Activated CD8-positive, alpha-beta memory T cell treated with anti-CD3 and anti-CD28 coated beads, Interleukin-2, amount 50 U/mL, for 4 hours (primary cell): ENCODE measurements at regions not wholly inside any gene's neighbourhood (a gene's known extent, or its start where the extent isn't known, plus 50 kb on each side); places are given as distances from the start of the nearest gene placed in this dataset.

Experiments used
- DNase-seq: peaks from one replicate; pipeline ENCODE4 v3.0.0-alpha.2; 2020

DNA sequence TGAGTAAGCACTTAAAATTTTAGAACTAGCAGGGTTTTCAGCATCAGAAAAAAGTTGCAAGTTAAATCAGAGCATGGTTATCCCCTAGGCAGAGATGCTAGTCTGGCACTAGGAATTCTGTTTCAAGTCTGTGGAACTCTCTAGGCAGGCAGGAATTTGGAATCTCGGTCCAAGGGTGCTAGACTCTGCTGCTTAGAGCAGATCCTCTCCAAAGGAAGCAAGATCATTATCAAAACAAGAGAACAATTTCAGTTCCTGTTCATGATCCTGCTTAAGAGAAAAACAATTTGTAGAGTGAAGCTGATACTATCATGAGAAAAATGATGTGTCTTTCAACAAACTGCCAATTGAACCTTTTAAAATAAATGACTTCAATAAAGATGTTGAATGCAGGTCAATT lies 420.7 kb downstream of the KIF4B start:
- DNase-seq = no peak

DNA sequence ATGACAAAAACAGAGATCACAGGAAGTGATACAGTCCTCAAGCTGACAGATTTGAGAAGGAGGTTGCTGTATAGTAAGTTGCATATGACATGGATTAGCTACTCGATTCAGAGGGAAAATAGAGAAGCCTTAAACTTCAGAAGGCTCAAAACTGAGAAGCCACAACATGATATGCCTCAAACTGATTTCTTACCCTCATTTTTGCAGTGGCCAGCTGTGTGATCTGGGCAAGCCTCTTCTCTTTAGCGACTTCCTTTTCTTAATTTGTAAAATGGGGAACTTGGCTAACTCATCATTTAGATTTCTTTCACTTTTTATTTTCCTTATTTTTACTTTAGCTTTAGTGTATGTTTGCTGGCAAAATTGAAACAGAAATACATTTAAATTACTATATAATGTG lies 421.1 kb downstream of the KIF4B start:
- no peak for DNase-seq

DNA sequence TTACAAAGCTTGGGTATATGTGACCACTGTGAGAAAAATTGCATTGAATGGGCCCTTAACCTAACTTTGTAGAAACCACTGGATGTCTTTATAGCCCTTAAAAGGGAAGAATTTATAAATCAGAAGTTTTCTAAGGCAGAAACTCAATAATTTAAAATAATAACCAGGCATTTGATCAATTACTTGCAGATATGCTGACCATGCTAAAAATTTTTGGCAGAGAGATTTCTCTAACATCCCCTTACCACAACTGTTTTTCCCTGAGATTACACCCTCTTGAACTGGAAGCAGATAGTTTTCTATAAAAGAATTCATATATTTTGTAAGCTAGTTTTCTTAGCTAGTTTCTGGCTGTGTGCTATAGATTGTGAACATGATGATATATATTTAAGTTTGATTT lies 428.3 kb downstream of the KIF4B start:
- DNase-seq = no peak

DNA sequence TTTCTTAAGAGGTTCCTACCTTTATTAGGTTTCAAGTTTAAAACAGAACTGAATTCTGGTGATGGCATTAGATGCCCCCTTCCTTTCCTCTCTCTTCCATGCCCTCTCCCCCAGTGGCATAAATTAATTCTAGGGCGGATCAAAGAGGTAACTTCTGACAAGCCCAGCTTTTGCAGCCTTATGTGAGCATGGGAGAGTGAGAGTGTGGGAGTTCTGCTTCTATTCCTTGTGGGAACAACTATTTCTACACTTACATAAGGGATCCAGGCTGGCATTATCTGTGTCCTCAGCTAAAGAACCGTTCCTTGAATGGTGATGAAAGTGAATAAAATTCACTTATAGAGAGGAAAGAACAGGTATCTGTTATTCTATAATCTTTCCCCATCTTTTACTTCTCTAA lies 437.6 kb downstream of the KIF4B start:
- no peak for DNase-seq

DNA sequence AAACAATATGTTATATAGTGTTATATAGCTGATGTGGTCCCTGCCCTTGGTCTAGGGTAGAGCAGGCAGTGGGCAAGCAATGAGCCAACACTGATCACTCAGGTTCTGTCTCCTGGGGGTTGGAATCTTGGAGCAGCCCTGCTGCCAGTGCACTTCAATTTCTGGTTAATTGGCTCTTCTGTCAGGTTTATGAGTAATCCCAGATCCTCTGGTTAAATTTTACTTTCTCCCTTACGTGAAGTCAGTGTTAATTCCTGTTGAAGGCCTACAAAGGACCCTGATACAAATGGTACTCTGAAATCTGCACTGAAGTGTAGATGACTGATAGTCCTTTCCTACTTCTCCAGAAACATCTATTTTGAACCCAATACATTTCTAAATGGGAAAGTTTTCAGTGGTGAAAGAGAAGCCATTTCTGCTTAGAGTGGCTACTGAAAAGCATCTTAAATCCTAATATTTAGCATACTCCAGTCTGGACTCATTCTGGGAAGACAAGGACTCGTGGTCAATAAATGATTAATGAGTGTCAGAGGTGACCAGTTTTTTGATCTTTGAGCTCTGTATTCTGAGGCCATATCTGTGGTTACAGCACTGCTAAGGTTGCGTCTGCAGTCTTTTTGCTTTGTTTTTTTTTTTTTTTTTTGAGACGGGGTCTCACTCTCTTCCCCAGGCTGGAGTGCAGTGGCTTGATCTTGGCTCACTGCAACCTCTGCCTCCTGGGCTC lies 442.4 kb downstream of the KIF4B start:
- DNase-seq = no peak

DNA sequence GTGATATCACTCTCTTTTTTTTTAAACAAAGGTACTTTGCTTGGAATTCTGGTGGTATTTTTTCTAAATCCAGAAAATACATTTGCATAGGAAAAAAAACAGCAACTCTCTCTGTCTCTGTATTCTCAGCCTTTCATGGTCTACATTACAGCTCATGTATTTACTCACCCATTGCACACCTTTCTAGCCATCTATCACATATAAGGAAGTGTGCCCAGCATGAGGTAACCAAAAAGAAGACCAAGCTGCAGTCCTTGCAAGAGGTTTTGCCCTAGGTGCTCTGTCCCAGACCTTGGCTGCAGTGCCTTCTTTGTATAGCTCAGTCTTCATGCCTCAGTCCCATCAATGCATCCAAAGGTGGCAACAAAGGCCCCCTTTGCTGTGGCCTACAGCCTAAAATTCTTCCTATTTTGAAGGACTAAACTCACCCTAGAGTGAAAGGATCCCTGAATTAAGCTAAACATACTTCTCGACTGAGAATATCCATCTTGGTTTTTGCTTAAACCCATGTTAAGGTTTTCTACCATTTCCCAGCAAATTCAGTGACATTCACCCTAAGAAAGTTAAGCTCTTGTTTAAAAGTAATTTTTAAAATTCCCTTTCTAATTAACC lies 446.4 kb downstream of the KIF4B start:
- no peak for DNase-seq

DNA sequence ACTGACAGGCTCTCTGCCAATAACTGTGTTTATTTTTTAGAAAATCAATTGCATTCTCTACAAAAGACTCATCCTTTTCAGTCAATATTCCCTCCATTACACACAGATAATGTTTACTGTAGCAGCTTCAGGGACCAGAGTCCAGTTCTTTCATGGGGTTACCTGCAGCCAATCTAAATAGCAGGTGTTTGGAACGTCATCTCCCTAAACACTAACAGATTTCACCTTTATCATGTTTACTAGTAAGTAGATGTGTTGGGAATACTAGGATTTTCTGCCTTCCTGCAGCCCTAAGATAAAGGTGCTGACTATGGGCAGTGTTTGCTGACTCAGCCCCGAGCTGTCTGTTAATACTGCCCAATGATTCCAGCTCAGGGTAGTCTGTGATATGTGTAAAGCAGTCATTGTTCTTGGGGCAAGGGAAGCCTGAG lies 447.0 kb downstream of the KIF4B start:
- DNase-seq = no peak

DNA sequence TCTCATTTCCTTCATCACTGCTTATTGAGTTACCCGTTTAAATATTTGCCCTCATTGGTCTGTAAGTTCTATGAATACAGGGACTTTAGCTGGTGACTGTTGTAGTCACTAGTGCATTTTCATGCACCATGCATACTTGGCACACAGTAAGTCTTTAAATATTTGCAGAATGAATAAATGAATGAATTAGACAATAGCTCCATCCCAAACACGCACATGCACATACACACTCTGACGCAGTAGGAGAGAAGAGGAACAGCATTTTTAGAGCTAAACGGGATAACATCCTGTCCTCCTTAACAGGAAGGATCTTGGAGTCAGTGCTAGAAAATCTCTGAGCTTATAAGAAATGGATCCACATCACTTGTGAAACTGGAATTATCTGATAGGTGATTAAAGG lies 447.7 kb downstream of the KIF4B start:
- no peak for DNase-seq

DNA sequence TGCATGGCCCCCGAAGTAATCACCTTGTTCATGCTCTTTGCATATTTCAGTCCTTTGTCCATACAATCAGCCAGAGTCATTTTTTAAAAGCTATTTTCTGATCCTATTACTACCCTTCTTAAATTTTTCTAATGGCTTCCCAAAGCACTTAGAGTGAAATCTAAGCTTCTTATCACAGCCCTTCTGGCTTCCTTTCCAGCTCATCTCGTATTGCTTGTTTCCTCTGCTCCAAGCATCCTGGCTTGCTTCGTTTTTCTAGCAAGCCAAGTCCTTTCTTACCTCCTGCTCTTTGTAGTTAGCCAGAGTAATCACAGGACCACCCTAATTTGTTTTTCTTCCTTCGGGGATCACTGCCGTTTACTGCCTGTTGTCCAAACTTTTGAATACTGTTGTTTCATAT lies 453.3 kb downstream of the KIF4B start:
- no peak for DNase-seq

DNA sequence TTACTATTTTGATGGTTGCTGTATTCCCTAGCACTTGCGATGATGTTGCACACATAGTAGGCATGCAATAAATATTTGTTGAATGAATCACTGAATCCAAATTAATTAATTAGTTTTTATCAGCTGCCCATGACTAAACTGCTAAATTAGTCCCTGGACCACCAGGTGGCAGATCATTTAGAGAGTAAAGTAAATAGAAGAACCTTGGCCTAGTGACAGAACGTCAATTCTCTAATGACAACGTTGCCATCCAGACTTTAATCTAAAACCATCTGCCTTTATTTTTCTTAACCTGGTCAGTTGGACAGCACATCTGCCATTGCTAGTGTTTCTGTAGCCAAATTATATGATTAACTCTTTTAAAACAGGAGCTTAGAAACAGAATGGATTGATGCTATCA lies 457.5 kb downstream of the KIF4B start:
- no peak for DNase-seq

DNA sequence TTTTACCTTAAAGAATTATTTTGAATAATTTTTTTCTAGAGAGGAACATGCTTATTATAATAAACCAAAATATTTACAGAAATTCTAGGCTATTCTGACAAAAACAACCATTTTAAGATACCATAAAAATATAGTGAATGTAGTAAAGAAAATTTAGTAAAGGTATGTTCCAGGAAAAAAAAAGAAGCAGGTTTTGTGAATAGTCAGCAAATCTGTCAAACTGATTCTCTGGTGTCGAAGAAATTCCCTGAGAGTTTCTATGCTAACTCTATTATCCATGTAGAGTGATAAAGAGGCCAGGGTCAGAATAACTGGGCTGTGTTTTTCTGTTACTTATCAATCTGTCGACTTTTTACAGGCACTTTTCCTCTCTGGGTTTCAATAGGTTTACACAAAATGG lies 459.2 kb downstream of the KIF4B start:
- DNase-seq = no peak

DNA sequence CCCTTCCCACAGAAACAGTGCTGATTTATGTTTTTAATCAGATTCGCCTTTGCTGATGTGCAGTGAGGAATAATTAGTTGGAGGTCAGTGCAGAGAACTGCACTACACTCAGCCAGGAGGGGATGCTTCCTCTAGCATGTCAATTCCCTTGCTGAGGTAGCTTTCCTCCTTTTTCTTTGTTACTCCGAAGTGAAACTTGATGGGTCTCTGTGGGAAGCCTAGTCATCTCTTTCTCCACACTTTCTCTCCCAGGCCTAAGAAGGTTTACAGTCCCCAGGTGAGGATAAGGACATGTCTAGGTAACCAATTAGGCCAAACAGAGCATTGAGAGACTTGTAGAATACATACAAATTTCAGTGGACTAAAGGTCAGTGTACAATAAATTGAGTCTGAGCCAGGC lies 461.8 kb downstream of the KIF4B start:
- DNase-seq = no peak

DNA sequence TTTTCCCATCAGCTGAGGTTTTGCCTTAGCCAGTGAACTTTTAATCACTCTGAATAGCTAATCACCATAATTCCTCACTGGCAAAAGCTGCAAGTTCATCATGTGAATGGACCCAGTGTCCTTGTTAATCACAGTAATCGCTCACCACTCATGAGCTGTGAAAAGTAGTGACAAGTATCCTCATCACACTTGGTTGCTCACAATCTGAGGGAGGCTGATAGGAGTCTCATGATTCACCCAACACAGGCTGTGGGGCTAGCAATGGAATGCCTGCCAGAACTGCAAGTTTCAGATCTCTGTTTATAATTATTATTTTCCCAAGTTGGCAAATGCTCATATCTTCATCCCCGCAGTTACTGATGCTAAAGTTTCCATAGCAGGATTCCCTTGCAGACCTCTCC lies 467.2 kb downstream of the KIF4B start:
- no peak for DNase-seq

DNA sequence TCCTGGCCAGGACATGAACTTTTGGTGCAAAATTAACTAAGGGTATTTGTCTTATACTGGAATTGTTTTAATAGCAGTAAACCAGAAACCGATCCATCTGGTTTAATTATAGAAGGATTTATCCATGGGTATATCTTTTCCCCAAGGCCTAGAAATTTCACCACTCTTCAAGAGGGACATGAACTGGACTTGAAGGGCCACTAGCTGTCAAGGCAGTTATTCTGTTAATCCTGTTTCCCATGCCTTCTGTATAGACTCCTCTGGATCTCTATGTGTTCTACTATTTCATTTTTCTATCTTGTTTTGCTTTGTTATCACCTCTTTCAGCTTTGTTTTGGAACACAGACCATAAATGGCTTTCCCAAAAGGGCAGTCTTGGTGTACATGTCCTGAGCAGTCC lies 467.6 kb downstream of the KIF4B start:
- no peak for DNase-seq

DNA sequence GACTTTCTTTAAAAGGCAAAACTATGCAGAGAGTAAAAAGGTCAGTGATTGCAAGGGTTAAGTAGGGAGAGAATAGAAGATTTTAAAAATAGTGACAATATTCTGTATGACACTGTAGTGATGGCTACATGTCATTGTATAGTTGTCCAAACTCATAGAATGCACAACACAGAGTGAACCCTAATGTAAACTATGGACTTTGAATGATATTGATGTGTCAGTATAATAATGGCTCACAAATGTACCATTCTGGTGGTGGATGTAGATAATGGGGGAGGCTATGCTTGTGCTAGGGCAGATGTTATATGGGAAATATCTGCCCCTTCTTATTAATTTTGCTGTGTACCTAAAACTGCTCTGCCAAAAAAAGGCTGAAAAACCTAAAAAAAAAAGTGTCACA lies 468.9 kb downstream of the KIF4B start:
- DNase-seq = no peak

DNA sequence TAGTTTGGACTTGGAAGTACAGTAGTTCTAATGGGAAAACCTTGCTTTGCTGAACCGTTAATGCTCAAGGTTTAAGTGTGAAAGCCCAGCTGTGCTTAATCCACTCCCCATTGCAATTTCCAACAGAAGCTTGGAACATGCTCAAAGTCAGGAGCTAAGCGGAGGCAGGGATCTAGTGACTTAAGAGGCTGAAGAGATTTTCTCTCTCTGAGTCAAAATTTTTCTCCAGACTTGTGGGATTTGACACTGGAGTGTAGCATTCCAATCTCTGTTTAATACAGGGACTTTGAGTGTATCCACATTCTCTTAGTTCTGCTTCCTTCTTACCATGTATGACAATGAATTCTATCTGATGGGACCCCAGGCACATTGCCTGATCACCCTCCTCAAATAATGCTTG lies 471.8 kb downstream of the KIF4B start:
- DNase-seq = no peak

DNA sequence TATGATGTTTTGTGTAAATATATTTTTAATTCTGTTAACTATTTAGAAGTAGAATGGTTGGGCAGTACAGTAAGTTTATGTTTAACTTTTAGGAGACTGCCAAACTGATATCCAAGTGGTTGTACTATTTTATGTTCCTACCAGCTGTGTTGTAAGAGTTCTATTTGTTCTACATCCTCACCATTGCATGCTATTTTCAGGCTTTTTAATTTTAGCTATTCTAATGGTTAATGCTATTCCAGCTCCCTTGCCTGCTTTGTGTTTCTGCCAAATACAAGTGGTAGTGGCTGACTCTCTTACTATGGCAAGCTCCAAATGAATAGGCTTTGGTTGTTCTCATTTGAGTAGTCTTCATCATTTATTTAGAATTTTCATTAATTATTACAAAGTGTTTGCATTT lies 476.4 kb downstream of the KIF4B start:
- DNase-seq = no peak

DNA sequence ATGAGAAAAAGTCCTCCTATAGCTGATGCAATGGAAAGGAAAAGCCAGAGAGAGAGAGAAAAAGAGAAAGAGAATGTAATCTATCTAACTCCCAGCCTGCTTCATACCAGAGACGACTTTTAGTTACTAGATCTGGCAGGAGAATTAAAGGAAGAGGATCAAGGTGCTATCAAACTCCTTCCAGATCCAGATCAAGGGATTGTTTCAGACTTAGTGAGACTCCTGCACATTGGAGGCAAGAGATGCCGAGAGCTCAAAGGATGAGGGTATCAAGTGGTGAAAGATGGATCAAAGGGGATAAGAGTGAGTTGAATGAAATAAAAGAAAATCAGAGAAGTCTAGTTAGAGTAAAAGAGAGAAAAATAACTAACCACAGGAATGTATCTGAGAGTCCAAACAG lies 478.6 kb downstream of the KIF4B start:
- DNase-seq = no peak

DNA sequence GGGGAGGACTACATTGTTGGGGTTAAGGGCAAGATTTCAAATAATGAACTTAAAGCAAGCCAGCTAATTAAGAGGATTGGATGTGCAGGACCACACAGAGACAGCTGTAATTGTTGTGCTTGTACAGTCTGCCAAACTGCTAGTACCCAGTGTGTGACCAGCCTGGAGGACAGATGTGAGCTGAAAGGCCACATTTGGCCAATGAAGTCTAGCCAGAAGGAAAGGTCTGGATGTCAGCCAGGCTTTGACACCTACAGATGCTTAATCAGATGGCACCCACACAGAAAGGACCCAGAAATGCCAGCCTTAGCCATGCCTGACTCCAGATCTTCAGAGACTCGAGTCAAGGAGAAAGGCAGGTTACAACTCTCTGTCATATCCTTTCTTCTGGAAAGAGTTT lies 491.1 kb downstream of the KIF4B start:
- DNase-seq = no peak

DNA sequence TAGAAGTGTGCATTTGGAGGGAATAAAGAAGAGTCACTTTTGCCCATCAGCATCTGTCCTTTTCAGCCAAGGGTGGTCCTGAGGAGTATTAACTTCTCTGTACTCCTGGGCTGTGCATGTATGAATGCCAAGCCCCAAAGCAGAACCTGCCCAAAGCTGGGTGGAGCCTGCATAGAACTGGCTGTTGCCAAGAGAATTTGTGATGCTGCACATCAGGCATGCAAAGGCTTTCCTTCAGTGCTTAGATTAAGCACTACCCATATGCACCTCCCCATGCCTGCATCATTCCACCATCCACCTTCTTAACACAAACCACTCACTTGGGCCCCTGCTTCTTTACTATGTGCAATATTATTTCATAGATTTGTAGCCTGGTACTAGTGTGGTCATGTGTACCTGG lies 493.8 kb downstream of the KIF4B start:
- DNase-seq = no peak

DNA sequence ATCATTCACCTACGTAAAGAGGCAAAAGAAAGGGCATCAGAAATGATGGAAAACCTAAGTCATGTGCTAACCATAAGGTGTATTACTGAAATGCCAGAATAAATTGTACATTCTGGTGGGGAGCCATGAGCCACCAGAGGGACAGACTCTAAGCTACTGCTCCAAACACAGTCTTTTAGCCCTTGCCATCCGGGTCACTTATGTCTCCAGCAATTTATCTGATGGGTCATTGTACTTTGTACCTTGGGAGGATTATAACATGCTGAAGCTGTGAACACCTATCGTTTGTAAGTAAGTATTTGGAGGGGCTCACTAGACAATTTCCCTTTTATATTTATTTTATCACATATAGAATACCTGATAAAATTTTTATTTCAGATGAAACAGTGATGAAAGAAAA lies 495.1 kb downstream of the KIF4B start:
- DNase-seq = no peak

DNA sequence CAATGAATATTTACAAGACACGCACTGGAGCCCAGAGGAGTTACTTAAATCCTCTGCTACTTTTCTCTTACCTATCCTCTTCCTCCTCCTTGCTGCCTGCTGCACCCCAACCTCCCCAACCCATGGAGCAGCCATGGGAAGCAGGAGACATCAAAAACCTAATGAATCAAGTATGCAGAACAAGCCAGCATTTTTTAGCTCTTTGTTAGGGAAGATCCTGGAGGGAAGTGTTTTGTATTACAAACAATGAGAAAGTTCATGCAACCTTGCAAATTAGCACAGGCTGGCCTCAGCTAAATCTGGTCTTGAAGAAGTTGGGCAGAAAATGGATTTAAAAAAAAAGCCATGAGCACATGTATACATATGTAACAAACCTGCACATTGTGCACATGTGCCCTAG lies 498.8 kb downstream of the KIF4B start:
- DNase-seq = no peak

DNA sequence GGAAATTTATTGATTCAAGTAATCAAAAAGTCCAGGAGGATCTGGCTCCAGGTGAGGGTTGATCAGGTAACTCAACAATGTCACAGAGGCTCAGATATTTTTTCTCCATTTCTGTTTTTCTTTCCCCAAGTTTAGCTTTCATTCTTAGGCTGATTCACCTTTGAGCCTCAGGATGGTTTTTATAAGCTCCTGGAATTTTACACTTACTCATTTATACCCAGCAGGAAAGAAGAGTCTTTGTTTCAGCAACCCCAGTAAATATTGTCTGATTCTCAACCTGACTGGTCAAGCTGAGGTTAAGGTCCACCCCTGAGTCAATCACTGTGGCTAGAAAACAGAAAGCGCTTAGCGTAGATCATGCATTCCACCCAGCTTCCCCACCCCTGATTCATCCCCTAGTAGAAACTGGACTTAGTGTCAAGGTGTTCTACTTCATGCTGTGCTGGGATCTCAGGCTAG lies 500.6 kb downstream of the KIF4B start:
- DNase-seq = no peak

DNA sequence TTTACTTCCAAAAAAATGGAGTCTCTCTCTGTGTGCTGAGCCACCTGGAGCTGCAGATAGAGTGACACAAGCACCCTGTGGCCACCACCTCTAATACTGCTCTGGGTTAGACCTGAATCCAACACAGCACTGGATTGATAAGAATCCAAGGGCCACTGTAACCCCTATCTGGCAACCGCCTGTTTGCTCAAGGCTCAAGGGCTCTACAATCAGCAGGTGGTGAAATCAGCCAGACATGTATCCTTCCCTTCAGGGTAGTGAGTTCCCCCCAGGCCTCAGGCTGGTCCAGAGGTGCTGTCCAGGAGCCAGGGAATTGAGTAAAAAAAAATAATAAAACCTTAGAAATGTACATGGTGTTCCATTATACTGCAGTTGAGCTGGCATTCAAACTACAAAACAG lies 509.0 kb downstream of the KIF4B start:
- DNase-seq = no peak

DNA sequence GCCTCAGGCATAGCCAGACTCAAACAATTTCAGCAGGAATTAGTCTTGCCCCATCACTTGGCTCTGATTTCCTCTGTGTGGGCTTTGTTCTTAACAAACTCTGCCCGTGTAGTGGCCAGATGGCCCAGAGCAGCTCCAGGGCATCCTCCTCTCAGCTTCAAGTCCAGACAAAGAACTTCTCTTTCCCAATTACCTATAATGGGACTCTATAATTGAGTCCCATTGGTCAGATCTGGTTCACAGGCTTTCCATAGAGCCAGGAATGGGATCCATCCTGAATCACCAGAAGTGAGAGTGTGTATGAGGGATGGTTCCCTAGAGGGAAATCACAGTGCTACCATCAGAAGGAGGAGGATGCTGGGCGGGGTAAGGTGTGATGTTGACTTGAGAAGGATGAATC lies 515.8 kb downstream of the KIF4B start:
- no peak for DNase-seq
